ENCODE measurements at regions not wholly inside any gene's neighbourhood (a gene's known extent, or its start where the extent isn't known, plus 50 kb on each side); places are given as distances from the start of the nearest gene placed in this dataset.
"Not testable (repeated sequence)": the region's sequence is repeated elsewhere in the genome, so short reads cannot be mapped to it uniquely, and the experiment has no call there.

- TF ChIP-seq CTCF (IDR thresholded peaks at IDR 0.05; ENCODE audit: borderline replicate concordance, insufficient read depth, low read depth, low read length) = no peak
- no peak overlapping the region for H3K4me3 ChIP-seq (ENCODE audit: low read depth, low read length)
Observed at GRCh38 chr4:32689518-32689917, 1969.3 kb downstream of the PCDH7 start.

GRCh38 chr4:32697281-32697814 lies 1977.2 kb downstream of the PCDH7 start:
- no peak for TF ChIP-seq CTCF (IDR thresholded peaks at IDR 0.05; ENCODE audit: borderline replicate concordance, insufficient read depth, low read depth, low read length)
- no peak overlapping the region for H3K4me3 ChIP-seq (ENCODE audit: low read depth, low read length)

GRCh38 chr4:32700838-32701237 lies 1980.7 kb downstream of the PCDH7 start:
- H3K4me3 ChIP-seq (ENCODE audit: low read depth, low read length) = no peak overlapping the region
- TF ChIP-seq CTCF (IDR thresholded peaks at IDR 0.05; ENCODE audit: borderline replicate concordance, insufficient read depth, low read depth, low read length) = no peak

GRCh38 chr4:32706893-32707292 lies 1986.7 kb downstream of the PCDH7 start:
- TF ChIP-seq CTCF (IDR thresholded peaks at IDR 0.05; ENCODE audit: borderline replicate concordance, insufficient read depth, low read depth, low read length) = no peak

GRCh38 chr4:32716090-32716620 lies 1996.0 kb downstream of the PCDH7 start:
- H3K4me3 ChIP-seq (ENCODE audit: low read depth, low read length) = not testable (repeated sequence)

More at GRCh38 chr4:32706893-32707292, 1986.7 kb downstream of the PCDH7 start:
- H3K4me3 ChIP-seq (ENCODE audit: low read depth, low read length) = no peak overlapping the region

GRCh38 chr4:32735856-32736590 lies 2015.9 kb downstream of the PCDH7 start:
- no peak overlapping the region for H3K4me3 ChIP-seq (ENCODE audit: low read depth, low read length)
- TF ChIP-seq CTCF (IDR thresholded peaks at IDR 0.05; ENCODE audit: borderline replicate concordance, insufficient read depth, low read depth, low read length) = no peak

- TF ChIP-seq CTCF (IDR thresholded peaks at IDR 0.05; ENCODE audit: borderline replicate concordance, insufficient read depth, low read depth, low read length) = no peak
- H3K4me3 ChIP-seq (ENCODE audit: low read depth, low read length) = no peak overlapping the region
Observed at GRCh38 chr4:32744211-32744610, 2024.0 kb downstream of the PCDH7 start.

Measured in GM12875 (cell line).